Hematopoietic multipotent progenitor cell treated with erythropoietin and hydrocortisone succinate and interleukin-3 and kit ligand, for 6 days (in vitro differentiated cells): ENCODE measurements at regions not wholly inside any gene's neighbourhood (a gene's known extent, or its start where the extent isn't known, plus 50 kb on each side); places are given as distances from the start of the nearest gene placed in this dataset.
A peak's percentile ranks its signal among the peaks of the same experiment; 100 is the strongest.

Experiments used
- DNase-seq: peaks from one replicate; pipeline ENCODE4 v3.0.0-alpha.2; 2015

GRCh38 chr7:106196460-106197021 is 84.4 kb upstream of the SYPL1 start:
- DNase-seq, result no peak

- no peak for DNase-seq
These were observed 81.5 kb upstream of the SYPL1 start for GRCh38 chr7:106193661-106194060.

GRCh38 chr7:106190589-106191330 is 78.6 kb upstream of the SYPL1 start:
- no peak for DNase-seq

- DNase-seq, result no peak
These were observed 75.7 kb upstream of the SYPL1 start for GRCh38 chr7:106187613-106188350.

GRCh38 chr7:106185719-106186118 is 73.6 kb upstream of the SYPL1 start:
- DNase-seq, result no peak

- DNase-seq, result peak; percentile 15
These were observed 71.8 kb upstream of the SYPL1 start for GRCh38 chr7:106183952-106184351.

- DNase-seq, result no peak
These were observed 70.8 kb upstream of the SYPL1 start for GRCh38 chr7:106182904-106183303.

- no peak for DNase-seq
These were observed 69.7 kb upstream of the SYPL1 start for GRCh38 chr7:106181658-106182265.

GRCh38 chr7:106180721-106181120 is 68.6 kb upstream of the SYPL1 start:
- no peak for DNase-seq

GRCh38 chr7:106179256-106179655 is 67.1 kb upstream of the SYPL1 start:
- no peak for DNase-seq

- no peak for DNase-seq
These were observed 66.6 kb upstream of the SYPL1 start for GRCh38 chr7:106178593-106179134.

- DNase-seq, result no peak
These were observed 65.9 kb upstream of the SYPL1 start for GRCh38 chr7:106177738-106178592.

GRCh38 chr7:106177300-106177690 is 65.2 kb upstream of the SYPL1 start:
- DNase-seq, result no peak

GRCh38 chr7:106176414-106177299 is 64.5 kb upstream of the SYPL1 start:
- DNase-seq, result peak; percentile 77

GRCh38 chr7:106175507-106175906 is 63.4 kb upstream of the SYPL1 start:
- DNase-seq, result no peak

GRCh38 chr7:106170651-106171050 is 58.5 kb upstream of the SYPL1 start:
- DNase-seq, result no peak

GRCh38 chr7:106169821-106170610 is 57.9 kb upstream of the SYPL1 start:
- no peak for DNase-seq

GRCh38 chr7:106167439-106168136 is 55.5 kb upstream of the SYPL1 start:
- DNase-seq, result peak; percentile 50

- DNase-seq, result peak; percentile 83
These were observed 54.7 kb upstream of the SYPL1 start for GRCh38 chr7:106166651-106167342.
